ENCODE measurements at regions not wholly inside any gene's neighbourhood (a gene's known extent, or its start where the extent isn't known, plus 50 kb on each side); places are given as distances from the start of the nearest gene placed in this dataset.

DNA sequence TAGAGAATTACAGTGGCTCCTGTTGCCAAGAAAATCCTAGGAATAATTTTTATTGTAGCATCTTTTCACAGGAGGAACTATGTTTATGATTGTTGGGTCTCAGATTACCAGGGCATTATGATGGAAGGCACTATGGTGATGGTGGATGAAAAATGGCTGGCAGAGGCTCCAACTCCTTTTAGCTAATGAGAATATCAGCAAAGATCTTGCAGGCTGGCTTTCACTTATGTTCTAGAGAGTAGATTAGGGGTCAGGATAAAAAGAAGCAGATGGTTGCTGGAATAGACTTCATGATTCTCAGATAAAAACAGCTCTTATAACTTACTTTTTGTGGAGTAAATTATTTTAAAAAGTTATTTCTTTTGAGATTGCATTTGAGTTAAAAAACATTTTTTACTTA lies 501.9 kb downstream of the TRHDE start:
- TF ChIP-seq CREB1 (IDR thresholded peaks at IDR 0.05; ENCODE audit: low read depth) (no peak), EP300 (IDR thresholded peaks at IDR 0.05; ENCODE audit: borderline replicate concordance) (no peak), NFIC (IDR thresholded peaks at IDR 0.05) (no peak), ZBTB7A (IDR thresholded peaks at IDR 0.05; ENCODE audit: low read depth) (no peak)
- TF ChIP-seq, protein P1, sequence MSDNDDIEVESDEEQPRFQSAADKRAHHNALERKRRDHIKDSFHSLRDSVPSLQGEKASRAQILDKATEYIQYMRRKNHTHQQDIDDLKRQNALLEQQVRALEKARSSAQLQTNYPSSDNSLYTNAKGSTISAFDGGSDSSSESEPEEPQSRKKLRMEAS (IDR thresholded peaks at IDR 0.05): no peak

DNA sequence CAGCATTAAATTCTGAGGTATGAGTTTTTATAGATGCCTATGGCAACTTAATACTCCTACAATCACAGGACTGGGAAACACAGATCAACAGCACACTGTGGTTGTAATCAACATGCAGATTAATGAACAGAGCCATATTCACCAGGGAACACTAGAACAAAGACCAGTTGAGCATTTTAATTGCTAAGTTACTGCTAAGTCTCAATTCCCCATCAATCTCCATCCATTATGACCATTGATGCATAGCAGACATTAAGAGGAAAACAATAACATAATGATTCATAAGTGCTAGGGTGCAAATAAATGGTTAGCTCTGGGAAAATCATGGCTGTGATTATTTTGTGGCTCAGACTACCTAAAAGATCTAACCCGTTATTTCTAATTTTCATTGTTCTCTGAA lies 505.6 kb downstream of the TRHDE start:
- TF ChIP-seq ZBTB7A (IDR thresholded peaks at IDR 0.05; ENCODE audit: low read depth): no peak
- no peak for TF ChIP-seq CREB1 (IDR thresholded peaks at IDR 0.05; ENCODE audit: low read depth)
- TF ChIP-seq CEBPB (IDR thresholded peaks at IDR 0.05): no peak
- TF ChIP-seq NFIC (IDR thresholded peaks at IDR 0.05): no peak
- TF ChIP-seq TCF12 (IDR thresholded peaks at IDR 0.05; ENCODE audit: low read depth): no peak

DNA sequence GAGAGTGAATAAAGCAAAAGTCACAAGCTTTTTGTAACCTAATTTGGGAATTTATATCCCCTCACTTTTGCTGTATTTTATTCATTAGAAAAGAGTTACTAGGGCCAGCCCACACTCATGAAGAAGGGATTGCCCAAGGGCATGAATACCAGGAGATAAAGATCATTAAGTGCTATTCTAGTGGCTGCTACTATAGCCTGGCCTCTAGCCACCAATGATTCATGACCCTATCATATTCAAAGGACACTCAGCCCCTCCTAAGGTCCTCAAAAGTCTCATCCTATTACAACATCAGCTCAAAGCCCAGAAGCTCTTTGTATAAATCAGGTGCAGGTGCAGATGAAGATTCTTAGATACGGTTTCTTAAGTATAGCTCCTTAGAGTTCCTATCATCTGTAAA lies 518.1 kb downstream of the TRHDE start:
- TF ChIP-seq TCF12 (IDR thresholded peaks at IDR 0.05; ENCODE audit: low read depth): no peak
- TF ChIP-seq, protein P2, sequence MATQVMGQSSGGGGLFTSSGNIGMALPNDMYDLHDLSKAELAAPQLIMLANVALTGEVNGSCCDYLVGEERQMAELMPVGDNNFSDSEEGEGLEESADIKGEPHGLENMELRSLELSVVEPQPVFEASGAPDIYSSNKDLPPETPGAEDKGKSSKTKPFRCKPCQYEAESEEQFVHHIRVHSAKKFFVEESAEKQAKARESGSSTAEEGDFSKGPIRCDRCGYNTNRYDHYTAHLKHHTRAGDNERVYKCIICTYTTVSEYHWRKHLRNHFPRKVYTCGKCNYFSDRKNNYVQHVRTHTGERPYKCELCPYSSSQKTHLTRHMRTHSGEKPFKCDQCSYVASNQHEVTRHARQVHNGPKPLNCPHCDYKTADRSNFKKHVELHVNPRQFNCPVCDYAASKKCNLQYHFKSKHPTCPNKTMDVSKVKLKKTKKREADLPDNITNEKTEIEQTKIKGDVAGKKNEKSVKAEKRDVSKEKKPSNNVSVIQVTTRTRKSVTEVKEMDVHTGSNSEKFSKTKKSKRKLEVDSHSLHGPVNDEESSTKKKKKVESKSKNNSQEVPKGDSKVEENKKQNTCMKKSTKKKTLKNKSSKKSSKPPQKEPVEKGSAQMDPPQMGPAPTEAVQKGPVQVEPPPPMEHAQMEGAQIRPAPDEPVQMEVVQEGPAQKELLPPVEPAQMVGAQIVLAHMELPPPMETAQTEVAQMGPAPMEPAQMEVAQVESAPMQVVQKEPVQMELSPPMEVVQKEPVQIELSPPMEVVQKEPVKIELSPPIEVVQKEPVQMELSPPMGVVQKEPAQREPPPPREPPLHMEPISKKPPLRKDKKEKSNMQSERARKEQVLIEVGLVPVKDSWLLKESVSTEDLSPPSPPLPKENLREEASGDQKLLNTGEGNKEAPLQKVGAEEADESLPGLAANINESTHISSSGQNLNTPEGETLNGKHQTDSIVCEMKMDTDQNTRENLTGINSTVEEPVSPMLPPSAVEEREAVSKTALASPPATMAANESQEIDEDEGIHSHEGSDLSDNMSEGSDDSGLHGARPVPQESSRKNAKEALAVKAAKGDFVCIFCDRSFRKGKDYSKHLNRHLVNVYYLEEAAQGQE (IDR thresholded peaks at IDR 0.05; ENCODE audit: low read depth): no peak
- TF ChIP-seq EGR1 (IDR thresholded peaks at IDR 0.05): no peak
- TF ChIP-seq FOXM1 (IDR thresholded peaks at IDR 0.05; ENCODE audit: borderline replicate concordance, low read depth): no peak
- TF ChIP-seq, protein P1 (IDR thresholded peaks at IDR 0.05): no peak
- no peak for TF ChIP-seq CREB1 (IDR thresholded peaks at IDR 0.05; ENCODE audit: low read depth)
- TF ChIP-seq NFIC (IDR thresholded peaks at IDR 0.05): no peak
- TF ChIP-seq ZBTB7A (IDR thresholded peaks at IDR 0.05; ENCODE audit: low read depth): no peak

DNA sequence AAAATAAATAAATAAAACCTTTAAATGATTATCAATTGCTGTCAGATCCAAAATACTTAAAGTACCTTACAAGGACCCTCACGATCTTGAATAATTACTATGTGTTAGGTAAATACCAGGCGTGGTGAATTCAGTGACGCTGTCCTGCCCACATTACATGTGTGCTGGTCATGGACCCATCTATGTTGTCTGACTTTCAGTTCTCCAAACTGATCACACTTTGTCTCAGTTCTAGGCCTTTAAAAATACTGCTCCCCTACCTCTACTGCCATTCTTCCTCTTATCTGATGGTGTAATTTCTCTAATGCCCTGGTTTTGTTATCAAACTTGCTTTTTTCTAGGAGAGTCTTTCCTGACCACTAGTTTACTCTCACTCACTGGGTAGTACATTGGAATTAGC lies 520.7 kb downstream of the TRHDE start:
- TF ChIP-seq YY1 (IDR thresholded peaks at IDR 0.05; ENCODE audit: low read depth) (no peak), TEAD4 (IDR thresholded peaks at IDR 0.05) (no peak), EGR1 (IDR thresholded peaks at IDR 0.05) (no peak), ZBTB7A (IDR thresholded peaks at IDR 0.05; ENCODE audit: low read depth) (no peak), TAF1 (IDR thresholded peaks at IDR 0.05; ENCODE audit: low read depth) (no peak), TCF12 (IDR thresholded peaks at IDR 0.05; ENCODE audit: low read depth) (no peak), CREB1 (IDR thresholded peaks at IDR 0.05; ENCODE audit: low read depth) (no peak)
- TF ChIP-seq, protein P1 (IDR thresholded peaks at IDR 0.05): no peak
- TF ChIP-seq, protein P2 (IDR thresholded peaks at IDR 0.05; ENCODE audit: low read depth): no peak

DNA sequence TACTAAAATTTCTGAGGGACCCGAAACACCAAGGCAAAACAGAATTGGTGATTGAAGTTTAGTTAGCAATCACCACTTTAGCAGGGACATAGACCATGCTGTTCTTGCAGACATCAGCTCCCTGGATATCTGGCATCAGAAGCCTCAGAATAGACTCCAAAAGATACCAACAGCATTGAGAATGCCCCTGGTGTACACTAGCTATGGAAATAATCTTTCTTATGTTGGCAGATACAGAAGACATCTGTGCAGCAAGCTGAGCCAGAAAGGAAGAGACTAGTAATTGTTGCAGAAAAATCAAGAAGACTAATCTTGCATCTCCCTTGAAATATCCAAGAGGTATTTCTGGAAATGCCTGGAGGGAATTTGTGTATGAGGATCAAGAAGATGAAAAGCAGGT lies 521.6 kb downstream of the TRHDE start:
- no peak for TF ChIP-seq EP300 (IDR thresholded peaks at IDR 0.05; ENCODE audit: borderline replicate concordance)
- no peak for TF ChIP-seq TCF12 (IDR thresholded peaks at IDR 0.05; ENCODE audit: low read depth)
- TF ChIP-seq TAF1 (IDR thresholded peaks at IDR 0.05; ENCODE audit: low read depth): no peak
- TF ChIP-seq TEAD4 (IDR thresholded peaks at IDR 0.05): no peak
- TF ChIP-seq CREB1 (IDR thresholded peaks at IDR 0.05; ENCODE audit: low read depth): no peak
- TF ChIP-seq, protein P3, sequence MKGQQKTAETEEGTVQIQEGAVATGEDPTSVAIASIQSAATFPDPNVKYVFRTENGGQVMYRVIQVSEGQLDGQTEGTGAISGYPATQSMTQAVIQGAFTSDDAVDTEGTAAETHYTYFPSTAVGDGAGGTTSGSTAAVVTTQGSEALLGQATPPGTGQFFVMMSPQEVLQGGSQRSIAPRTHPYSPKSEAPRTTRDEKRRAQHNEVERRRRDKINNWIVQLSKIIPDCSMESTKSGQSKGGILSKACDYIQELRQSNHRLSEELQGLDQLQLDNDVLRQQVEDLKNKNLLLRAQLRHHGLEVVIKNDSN (IDR thresholded peaks at IDR 0.05): no peak
- TF ChIP-seq FOXM1 (IDR thresholded peaks at IDR 0.05; ENCODE audit: borderline replicate concordance, low read depth): no peak
- TF ChIP-seq ZBTB7A (IDR thresholded peaks at IDR 0.05; ENCODE audit: low read depth): no peak
- TF ChIP-seq YY1 (IDR thresholded peaks at IDR 0.05; ENCODE audit: low read depth): no peak
- no peak for TF ChIP-seq EGR1 (IDR thresholded peaks at IDR 0.05)
- TF ChIP-seq CEBPB (IDR thresholded peaks at IDR 0.05): no peak
- TF ChIP-seq, protein P2 (IDR thresholded peaks at IDR 0.05; ENCODE audit: low read depth): no peak
- TF ChIP-seq RAD21 (IDR thresholded peaks at IDR 0.05; ENCODE audit: low read depth): no peak
- no peak for TF ChIP-seq NFIC (IDR thresholded peaks at IDR 0.05)
- TF ChIP-seq, protein P1 (IDR thresholded peaks at IDR 0.05): no peak

All from Ishikawa (cell line).